ENCODE measurements at regions not wholly inside any gene's neighbourhood (a gene's known extent, or its start where the extent isn't known, plus 50 kb on each side); places are given as distances from the start of the nearest gene placed in this dataset.

- H3K4me2 ChIP-seq (ENCODE audit: low read length): no peak overlapping the region
- H3K79me2 ChIP-seq (ENCODE audit: low read length): no peaks in the 10 kb centered on the region
- no peak for DNase-seq
- no peak overlapping the region for H2AFZ ChIP-seq (ENCODE audit: low read length)
- BruUV-seq (replicated peaks): no TSS peak
- no peaks in the 10 kb centered on the region for H3K27me3 ChIP-seq (ENCODE audit: low read length)
- no peaks in the 10 kb centered on the region for H3K9me2 ChIP-seq (replicated peaks; ENCODE audit: low read length)
- H3K4me3 ChIP-seq (ENCODE audit: low read length): no peak overlapping the region
- H3K9me3 ChIP-seq (ENCODE audit: low read length): no peaks in the 10 kb centered on the region
- TF ChIP-seq, protein P1, sequence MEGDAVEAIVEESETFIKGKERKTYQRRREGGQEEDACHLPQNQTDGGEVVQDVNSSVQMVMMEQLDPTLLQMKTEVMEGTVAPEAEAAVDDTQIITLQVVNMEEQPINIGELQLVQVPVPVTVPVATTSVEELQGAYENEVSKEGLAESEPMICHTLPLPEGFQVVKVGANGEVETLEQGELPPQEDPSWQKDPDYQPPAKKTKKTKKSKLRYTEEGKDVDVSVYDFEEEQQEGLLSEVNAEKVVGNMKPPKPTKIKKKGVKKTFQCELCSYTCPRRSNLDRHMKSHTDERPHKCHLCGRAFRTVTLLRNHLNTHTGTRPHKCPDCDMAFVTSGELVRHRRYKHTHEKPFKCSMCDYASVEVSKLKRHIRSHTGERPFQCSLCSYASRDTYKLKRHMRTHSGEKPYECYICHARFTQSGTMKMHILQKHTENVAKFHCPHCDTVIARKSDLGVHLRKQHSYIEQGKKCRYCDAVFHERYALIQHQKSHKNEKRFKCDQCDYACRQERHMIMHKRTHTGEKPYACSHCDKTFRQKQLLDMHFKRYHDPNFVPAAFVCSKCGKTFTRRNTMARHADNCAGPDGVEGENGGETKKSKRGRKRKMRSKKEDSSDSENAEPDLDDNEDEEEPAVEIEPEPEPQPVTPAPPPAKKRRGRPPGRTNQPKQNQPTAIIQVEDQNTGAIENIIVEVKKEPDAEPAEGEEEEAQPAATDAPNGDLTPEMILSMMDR (conservative IDR thresholded peaks at IDR 0.05; ENCODE audit: low read depth, low read length): no peak
- TF ChIP-seq EZH2phosphoT487 (IDR thresholded peaks at IDR 0.05; ENCODE audit: borderline replicate concordance, low read length) (no peak), EZH2 (IDR thresholded peaks at IDR 0.05; ENCODE audit: low read length, unreplicated experiment) (no peak)
- intact Hi-C loops (cut with micrococcal nuclease): no loop called here
- no peaks in the 10 kb centered on the region for H4K20me1 ChIP-seq (ENCODE audit: low read length)
- POLR2A ChIA-PET (ENCODE audit: unreplicated experiment): no interaction called here
- CTCF ChIA-PET: no interaction called here
- ATAC-seq: no peak
- no peak overlapping the region for H3K9ac ChIP-seq (ENCODE audit: low read length)
- H3K36me3 ChIP-seq (ENCODE audit: low read depth, low read length): no peaks in the 10 kb centered on the region
- H3F3A ChIP-seq (ENCODE audit: low read length, unreplicated experiment): no peaks in the 10 kb centered on the region
- H3K27ac ChIP-seq (ENCODE audit: low read length): no peak overlapping the region
- peaks cover 20% of the 10 kb centered on the region for H3K4me1 ChIP-seq (ENCODE audit: insufficient read depth, low read length)
These were observed 238.2 kb upstream of the DAB2 start for GRCh38 chr5:39662945-39663344.

GRCh38 chr5:39661026-39661779 is 236.4 kb upstream of the DAB2 start:
- CTCF ChIA-PET: no interaction called here
- no peak overlapping the region for H3K9ac ChIP-seq (ENCODE audit: low read length)
- ATAC-seq: peak; percentile 24; the same call in 1 of the 2 replicates

DNA sequence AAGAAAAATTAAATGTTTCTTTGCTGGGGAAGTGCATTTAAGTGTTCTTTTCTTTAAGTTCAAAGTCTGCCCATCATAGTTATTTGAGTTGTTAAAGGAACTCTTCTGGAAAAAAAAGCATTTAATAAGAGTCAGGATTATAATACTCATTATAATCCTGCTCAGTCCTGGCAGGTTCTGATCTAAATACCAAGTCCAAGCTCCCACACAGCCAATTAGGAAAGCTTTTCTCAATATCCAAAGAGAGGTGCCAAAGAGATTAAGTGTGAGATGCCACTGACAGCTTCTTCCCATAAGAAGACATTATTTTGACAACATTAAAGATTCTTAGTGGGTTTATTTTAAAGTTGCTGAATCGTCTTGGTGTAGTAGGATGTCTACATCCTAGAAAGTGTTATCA is 235.2 kb upstream of the DAB2 start:
- Histone ChIP-seq H3K9me2 (replicated peaks; ENCODE audit: low read length) (no peaks in the 10 kb centered on the region), H3K9me3 (ENCODE audit: low read length) (no peaks in the 10 kb centered on the region), H3K9ac (ENCODE audit: low read length) (no peak overlapping the region), H3K36me3 (ENCODE audit: low read depth, low read length) (no peaks in the 10 kb centered on the region), H2AFZ (ENCODE audit: low read length) (no peak overlapping the region), H3K4me1 (ENCODE audit: insufficient read depth, low read length) (peaks cover 40% of the 10 kb centered on the region), H4K20me1 (ENCODE audit: low read length) (no peaks in the 10 kb centered on the region), H3F3A (ENCODE audit: low read length, unreplicated experiment) (no peaks in the 10 kb centered on the region), H3K4me2 (ENCODE audit: low read length) (no peak overlapping the region), H3K4me3 (ENCODE audit: low read length) (no peak overlapping the region), H3K79me2 (ENCODE audit: low read length) (no peaks in the 10 kb centered on the region), H3K27ac (ENCODE audit: low read length) (no peak overlapping the region), H3K27me3 (ENCODE audit: low read length) (no peaks in the 10 kb centered on the region)
- ChIA-PET CTCF (no interaction called here), POLR2A (ENCODE audit: unreplicated experiment) (no interaction called here)
- no TSS peak for BruUV-seq (replicated peaks)
- TF ChIP-seq, protein P1 (conservative IDR thresholded peaks at IDR 0.05; ENCODE audit: low read depth, low read length): no peak
- intact Hi-C loops (cut with micrococcal nuclease): no loop called here
- DNase-seq (no peak), ATAC-seq (no peak)

More at GRCh38 chr5:39661026-39661779, 236.4 kb upstream of the DAB2 start:
- BruUV-seq (replicated peaks): no TSS peak
- peak overlapping the region; percentile 67 for H3K27ac ChIP-seq (ENCODE audit: low read length)
- no peaks in the 10 kb centered on the region for H3K27me3 ChIP-seq (ENCODE audit: low read length)
- H3K36me3 ChIP-seq (ENCODE audit: low read depth, low read length): no peaks in the 10 kb centered on the region
- H3K4me2 ChIP-seq (ENCODE audit: low read length): peak overlapping the region; percentile 17
- no peaks in the 10 kb centered on the region for H4K20me1 ChIP-seq (ENCODE audit: low read length)
- intact Hi-C loops (cut with micrococcal nuclease): no loop called here
- H3K9me3 ChIP-seq (ENCODE audit: low read length): no peaks in the 10 kb centered on the region
- H3F3A ChIP-seq (ENCODE audit: low read length, unreplicated experiment): no peaks in the 10 kb centered on the region
- H3K4me1 ChIP-seq (ENCODE audit: insufficient read depth, low read length): peaks cover 37% of the 10 kb centered on the region
- H2AFZ ChIP-seq (ENCODE audit: low read length): peak overlapping the region; percentile 9; the same call in 1 of the 2 replicates
- no peak overlapping the region for H3K4me3 ChIP-seq (ENCODE audit: low read length)
- no peak for TF ChIP-seq EZH2phosphoT487 (IDR thresholded peaks at IDR 0.05; ENCODE audit: borderline replicate concordance, low read length)
- no peak for TF ChIP-seq EZH2 (IDR thresholded peaks at IDR 0.05; ENCODE audit: low read length, unreplicated experiment)
- TF ChIP-seq, protein P1 (conservative IDR thresholded peaks at IDR 0.05; ENCODE audit: low read depth, low read length): no peak
- DNase-seq: peak; percentile 87
- POLR2A ChIA-PET (ENCODE audit: unreplicated experiment): no interaction called here
- H3K9me2 ChIP-seq (replicated peaks; ENCODE audit: low read length): no peaks in the 10 kb centered on the region
- H3K79me2 ChIP-seq (ENCODE audit: low read length): no peaks in the 10 kb centered on the region
